ENCODE measurements at regions not wholly inside any gene's neighbourhood (a gene's known extent, or its start where the extent isn't known, plus 50 kb on each side); places are given as distances from the start of the nearest gene placed in this dataset.

DNA sequence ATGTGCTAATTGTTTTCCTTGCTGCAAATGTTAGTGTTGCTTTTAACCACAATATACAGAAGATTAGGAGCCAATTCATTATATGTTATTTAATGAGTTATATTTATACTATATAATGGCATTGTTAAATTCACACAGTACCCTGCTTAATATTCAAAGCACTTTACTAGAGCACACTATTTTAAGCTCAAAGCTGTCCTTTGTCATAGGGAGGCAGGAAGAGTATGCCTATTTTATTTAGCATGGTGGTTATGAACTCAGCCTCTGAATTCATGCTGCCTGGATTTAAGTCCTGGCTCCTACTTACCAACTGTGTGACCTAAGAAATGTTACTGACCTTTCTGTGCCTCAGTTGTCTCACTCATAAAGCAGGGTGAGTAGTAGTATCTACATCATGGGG lies 80.5 kb downstream of the FASTKD2 start:
- Mint-ChIP-seq H3K27ac (no peak overlapping the region), H3K4me3 (no peak overlapping the region), H3K4me1 (ENCODE audit: low read depth) (no peaks in the 10 kb centered on the region), H3K9me3 (ENCODE audit: low read depth) (no peaks in the 10 kb centered on the region), H3K36me3 (no peaks in the 10 kb centered on the region), H3K27me3 (no peaks in the 10 kb centered on the region)

DNA sequence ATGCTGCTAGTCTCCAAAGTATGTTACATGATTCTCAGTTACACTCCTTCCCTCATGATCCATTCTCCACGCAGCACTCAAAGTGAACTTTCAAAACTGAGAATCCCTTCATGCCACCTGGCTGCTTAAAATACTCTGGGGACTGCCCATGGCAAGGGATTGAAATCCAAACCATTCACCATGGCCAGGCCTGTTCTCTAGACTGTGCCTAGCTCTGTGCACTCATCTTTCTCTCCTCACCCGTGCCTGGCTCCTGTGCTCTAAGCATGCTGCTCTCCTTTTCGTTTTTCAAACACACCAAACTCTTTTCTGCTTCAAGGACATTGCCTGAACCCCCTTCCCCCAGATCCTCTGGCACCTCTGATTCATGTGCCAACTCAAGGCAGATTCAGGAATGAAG lies 80.9 kb downstream of the FASTKD2 start:
- Mint-ChIP-seq H3K9me3 (ENCODE audit: low read depth) (no peaks in the 10 kb centered on the region), H3K27me3 (no peaks in the 10 kb centered on the region), H3K4me1 (ENCODE audit: low read depth) (no peaks in the 10 kb centered on the region), H3K36me3 (no peaks in the 10 kb centered on the region), H3K27ac (no peak overlapping the region), H3K4me3 (no peak overlapping the region)

DNA sequence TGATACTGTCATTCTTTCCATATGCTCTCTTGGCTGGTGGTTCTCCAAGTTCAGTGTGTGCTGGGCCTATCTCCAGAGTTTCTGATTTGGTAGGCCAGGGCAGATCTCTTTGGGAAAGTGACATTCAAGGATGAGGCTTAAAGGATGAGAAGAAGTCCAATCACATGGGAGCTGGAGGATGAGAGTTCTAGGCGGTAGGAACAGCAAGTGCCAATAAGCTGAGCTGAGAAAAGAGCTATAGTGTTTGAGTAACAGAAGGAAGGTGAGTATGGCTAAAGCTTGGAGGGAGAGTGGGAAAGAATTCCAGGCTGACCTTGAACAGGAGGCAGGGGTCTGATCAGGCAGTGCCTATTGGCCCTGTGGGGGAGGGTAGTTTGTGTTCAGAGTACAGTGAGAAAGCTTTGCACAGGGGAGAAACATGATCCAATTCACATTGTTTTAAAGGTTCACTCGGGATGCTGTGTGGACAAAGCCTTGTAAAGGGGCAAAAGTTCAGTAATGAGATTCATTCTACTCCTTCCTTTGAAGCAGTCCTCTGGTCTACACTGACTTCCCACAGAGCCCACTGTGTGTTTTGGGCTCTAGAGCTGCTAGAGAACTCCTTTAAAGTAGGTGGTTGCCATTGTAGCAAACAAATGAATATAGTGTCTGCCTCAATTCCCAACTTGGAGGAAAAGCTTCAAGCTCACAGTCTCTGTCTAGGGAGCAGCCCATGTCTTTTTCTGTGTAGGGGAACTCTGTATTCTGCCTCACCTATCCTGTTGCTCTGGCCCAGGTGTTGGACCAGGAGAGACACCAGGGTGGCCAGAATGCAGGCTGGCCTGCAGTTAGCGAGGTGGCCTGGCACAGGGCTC lies 81.8 kb downstream of the FASTKD2 start:
- H3K36me3 Mint-ChIP-seq, result no peaks in the 10 kb centered on the region
- H3K27ac Mint-ChIP-seq, result no peak overlapping the region
- no peaks in the 10 kb centered on the region for H3K9me3 Mint-ChIP-seq (ENCODE audit: low read depth)
- no peaks in the 10 kb centered on the region for H3K27me3 Mint-ChIP-seq
- H3K4me3 Mint-ChIP-seq, result no peak overlapping the region
- no peaks in the 10 kb centered on the region for H3K4me1 Mint-ChIP-seq (ENCODE audit: low read depth)

DNA sequence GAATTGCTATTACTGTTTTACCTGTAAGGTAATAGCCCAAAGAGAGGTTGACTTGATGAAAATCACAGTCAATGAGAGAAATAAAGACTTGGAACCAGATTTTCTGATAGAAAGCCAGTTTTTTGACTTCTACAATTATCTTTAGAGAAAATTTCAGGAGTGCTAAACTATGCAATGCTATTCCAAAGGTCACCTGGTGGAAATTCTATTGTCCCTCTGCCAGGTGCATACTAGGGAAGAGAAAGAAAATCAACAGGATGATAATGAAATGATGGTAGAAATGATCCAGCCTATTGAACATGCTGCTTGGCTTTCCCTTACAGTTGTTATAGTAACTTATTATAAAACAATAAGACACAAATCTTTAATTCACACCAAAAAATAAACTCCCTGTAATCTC lies 85.0 kb downstream of the FASTKD2 start:
- Mint-ChIP-seq H3K4me1 (ENCODE audit: low read depth) (no peaks in the 10 kb centered on the region), H3K4me3 (no peak overlapping the region), H3K36me3 (peaks cover 4% of the 10 kb centered on the region), H3K27me3 (no peaks in the 10 kb centered on the region), H3K9me3 (ENCODE audit: low read depth) (no peaks in the 10 kb centered on the region), H3K27ac (no peak overlapping the region)

DNA sequence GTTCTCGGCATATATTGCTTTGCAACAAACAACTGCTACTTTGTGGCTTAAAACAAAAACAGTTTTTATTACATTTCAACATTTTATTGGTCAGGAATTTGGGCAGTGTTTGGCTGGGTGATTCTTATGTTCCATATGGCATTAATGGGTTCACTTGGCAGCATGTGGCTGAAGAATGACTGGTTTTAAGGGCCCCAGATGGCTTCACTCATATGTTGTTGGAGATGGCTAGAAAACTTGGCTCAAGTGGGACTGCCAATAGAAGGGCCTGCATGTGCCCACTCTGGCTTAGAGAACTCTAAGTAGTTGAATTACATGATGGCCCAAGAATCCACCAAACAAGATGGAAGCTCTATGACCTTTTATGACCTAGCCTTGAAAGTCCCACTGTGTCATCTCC lies 86.1 kb downstream of the FASTKD2 start:
- Mint-ChIP-seq H3K27me3 (no peaks in the 10 kb centered on the region), H3K4me3 (no peak overlapping the region), H3K9me3 (ENCODE audit: low read depth) (no peaks in the 10 kb centered on the region), H3K27ac (no peak overlapping the region), H3K4me1 (ENCODE audit: low read depth) (no peaks in the 10 kb centered on the region), H3K36me3 (peaks cover 4% of the 10 kb centered on the region)

DNA sequence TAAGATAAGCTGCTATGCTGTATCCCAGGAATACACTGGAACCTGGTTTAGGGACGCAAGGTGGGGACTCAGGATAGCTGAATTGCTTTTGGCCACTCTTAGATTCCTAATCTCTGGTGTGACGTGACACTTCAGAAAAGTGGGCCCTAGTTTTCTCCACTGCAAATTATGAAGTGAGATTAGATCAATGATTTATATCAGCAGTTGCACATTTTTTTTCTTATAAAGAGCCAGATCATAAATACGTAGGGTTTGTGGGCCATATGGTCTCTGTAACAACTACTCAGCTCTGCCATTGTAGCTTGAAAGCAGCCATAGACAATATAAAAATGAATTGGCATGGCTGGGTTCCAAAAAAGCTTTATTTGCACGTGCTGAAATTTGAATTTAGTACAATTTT lies 85.4 kb upstream of the CPO start:
- H3K36me3 Mint-ChIP-seq, result peaks cover 4% of the 10 kb centered on the region
- no peaks in the 10 kb centered on the region for H3K27me3 Mint-ChIP-seq
- peaks cover 13% of the 10 kb centered on the region for H3K4me1 Mint-ChIP-seq (ENCODE audit: low read depth)
- H3K4me3 Mint-ChIP-seq, result no peak overlapping the region
- no peaks in the 10 kb centered on the region for H3K9me3 Mint-ChIP-seq (ENCODE audit: low read depth)
- no peak overlapping the region for H3K27ac Mint-ChIP-seq

DNA sequence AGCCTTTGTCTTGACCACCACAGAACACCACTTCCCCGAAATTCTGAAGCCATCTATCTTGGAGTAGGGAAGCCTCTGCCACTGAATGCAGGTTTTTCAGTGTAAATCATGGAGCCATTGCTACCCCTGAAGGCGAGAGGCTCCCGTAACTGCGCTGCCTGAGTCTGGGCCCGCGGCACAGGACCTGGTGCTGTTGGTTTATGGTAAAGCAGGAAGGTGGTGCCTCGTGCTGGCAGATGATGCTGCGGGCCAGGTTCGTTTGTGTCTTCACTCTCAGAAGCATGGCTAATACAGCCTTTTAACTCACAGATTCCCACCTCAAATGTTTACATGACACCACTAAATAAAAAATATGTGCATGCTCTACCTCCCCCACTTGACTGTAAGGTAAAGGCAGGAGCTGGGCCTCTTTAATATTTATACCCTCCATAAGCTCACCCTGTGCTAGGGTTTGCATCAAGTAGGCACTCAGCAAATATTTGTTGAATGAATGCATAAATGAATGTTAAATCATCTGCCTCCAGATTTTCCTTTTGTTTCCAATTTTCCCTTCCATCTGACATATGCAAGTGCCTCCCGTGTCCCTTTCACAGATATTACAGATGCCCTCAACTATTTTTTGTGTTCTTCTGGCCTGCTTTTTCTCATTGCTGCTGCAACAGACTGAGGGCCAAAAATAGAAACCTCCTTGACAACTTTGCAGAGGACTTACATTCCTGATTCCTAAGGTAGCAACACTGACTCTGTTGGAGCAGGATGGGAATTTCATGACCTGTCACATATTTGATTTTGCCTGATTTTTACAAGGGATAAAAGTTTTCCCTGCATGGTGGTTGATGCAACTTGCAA lies 83.5 kb upstream of the CPO start:
- no peak overlapping the region for H3K4me3 Mint-ChIP-seq
- no peak overlapping the region for H3K27ac Mint-ChIP-seq
- H3K4me1 Mint-ChIP-seq (ENCODE audit: low read depth), result peaks cover 26% of the 10 kb centered on the region

DNA sequence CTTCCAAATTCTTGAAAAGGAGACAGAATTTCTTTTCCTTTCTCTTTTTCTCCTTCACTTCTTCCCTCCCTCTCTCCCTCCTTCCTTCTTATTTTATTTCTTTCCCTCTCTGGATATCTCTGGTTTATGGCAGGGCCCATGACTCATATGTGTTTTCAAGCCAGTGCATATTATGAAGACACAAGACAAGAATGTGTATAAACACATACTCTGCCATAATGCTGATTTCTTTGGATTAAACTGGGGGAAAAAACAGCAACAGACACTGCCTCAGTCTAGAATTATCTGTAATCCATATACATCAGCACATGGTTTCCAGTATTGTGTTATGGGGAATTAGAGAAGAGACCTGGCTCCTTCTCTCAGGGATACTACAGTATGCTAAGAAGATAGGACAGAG lies 82.8 kb upstream of the CPO start:
- Mint-ChIP-seq H3K4me3 (no peak overlapping the region), H3K27ac (no peak overlapping the region), H3K36me3 (peaks cover 4% of the 10 kb centered on the region), H3K4me1 (ENCODE audit: low read depth) (peaks cover 26% of the 10 kb centered on the region), H3K27me3 (no peaks in the 10 kb centered on the region), H3K9me3 (ENCODE audit: low read depth) (no peaks in the 10 kb centered on the region)

More for the DNA sequence above, 83.5 kb upstream of the CPO start:
- H3K27me3 Mint-ChIP-seq, result no peaks in the 10 kb centered on the region
- H3K36me3 Mint-ChIP-seq, result peaks cover 4% of the 10 kb centered on the region
- no peaks in the 10 kb centered on the region for H3K9me3 Mint-ChIP-seq (ENCODE audit: low read depth)

DNA sequence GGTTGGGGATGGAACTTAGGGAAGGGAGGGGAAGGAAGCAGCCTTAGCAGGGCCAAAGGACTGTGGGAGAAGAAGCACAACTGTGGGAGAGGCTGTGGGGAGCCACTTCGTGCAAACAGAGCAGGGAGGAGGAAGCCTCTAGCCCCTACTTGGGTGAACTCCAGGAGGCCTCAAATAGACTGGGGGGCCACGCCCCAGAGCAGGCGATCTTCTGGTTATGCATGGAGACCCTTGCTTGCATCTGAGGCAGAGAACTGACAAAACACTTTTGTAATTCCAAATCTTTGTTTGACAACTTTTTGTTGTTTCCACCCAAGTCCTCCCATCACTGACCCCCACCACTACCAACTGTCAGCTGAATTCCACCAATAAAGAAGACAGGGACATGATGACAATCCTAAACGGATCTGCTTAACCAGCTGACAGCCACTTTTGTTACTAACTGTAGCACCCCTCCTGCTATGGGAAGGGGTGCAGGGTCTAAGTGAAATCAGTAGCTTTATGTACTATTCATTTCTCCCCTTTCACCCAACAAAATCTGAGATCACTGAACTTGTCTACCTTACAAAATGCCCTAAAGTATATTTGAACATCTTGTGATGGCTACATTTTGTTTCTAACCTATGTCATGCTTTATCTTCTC lies 80.5 kb upstream of the CPO start:
- Mint-ChIP-seq H3K27me3 (no peaks in the 10 kb centered on the region), H3K4me3 (peak overlapping the region; percentile 66), H3K4me1 (ENCODE audit: low read depth) (peaks cover 26% of the 10 kb centered on the region), H3K27ac (peak overlapping the region; percentile 84), H3K36me3 (peaks cover 4% of the 10 kb centered on the region), H3K9me3 (ENCODE audit: low read depth) (no peaks in the 10 kb centered on the region)

DNA sequence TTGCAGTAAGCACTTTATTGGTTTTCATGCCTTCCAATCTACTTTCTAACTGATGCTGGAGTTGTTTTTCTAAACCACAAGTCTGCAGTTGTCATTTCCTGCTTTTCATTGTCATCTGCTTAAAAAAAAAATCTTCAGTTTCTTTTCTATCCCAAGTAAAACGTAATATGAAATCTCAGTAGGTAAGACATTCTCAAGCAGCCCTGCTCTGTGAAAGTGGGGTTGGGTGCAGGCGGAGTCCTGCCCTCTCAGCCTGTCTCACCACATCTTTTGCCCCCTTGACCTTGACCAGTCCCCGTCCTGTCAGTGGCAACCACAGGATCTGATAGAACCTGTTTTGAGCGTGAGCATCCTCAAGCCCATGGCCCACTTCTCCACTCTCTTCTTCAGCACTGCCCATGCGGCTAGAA lies 80.0 kb upstream of the CPO start:
- H3K27me3 Mint-ChIP-seq, result no peaks in the 10 kb centered on the region
- H3K27ac Mint-ChIP-seq, result peak overlapping the region; percentile 83

DNA sequence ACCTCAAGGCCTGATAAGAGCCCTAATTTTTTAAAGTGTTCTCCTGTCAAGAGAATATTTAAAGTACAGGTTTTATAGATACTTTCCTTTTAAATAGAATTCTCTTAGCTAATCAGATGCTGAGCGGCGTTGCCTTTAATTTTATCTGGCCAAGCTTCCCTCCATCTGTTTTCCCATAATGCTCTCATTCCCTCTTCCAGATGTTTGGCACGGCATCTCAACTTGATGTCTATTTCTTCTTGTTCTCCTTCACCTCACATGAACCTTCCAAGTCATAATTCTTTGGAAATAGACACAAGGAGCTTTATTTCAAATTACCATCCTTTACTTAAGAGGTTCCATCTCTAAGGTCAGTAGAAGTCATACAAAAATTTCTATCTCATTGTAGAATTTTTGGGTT lies 76.1 kb upstream of the CPO start:
- no peaks in the 10 kb centered on the region for H3K9me3 Mint-ChIP-seq (ENCODE audit: low read depth)
- peaks cover 20% of the 10 kb centered on the region for H3K4me1 Mint-ChIP-seq (ENCODE audit: low read depth)
- H3K4me3 Mint-ChIP-seq, result no peak overlapping the region
- peaks cover 7% of the 10 kb centered on the region for H3K36me3 Mint-ChIP-seq
- no peaks in the 10 kb centered on the region for H3K27me3 Mint-ChIP-seq
- H3K27ac Mint-ChIP-seq, result no peak overlapping the region

More for the DNA sequence above, 80.0 kb upstream of the CPO start:
- Mint-ChIP-seq H3K36me3 (peaks cover 4% of the 10 kb centered on the region), H3K4me3 (peak overlapping the region; percentile 66), H3K4me1 (ENCODE audit: low read depth) (peaks cover 26% of the 10 kb centered on the region), H3K9me3 (ENCODE audit: low read depth) (no peaks in the 10 kb centered on the region)

DNA sequence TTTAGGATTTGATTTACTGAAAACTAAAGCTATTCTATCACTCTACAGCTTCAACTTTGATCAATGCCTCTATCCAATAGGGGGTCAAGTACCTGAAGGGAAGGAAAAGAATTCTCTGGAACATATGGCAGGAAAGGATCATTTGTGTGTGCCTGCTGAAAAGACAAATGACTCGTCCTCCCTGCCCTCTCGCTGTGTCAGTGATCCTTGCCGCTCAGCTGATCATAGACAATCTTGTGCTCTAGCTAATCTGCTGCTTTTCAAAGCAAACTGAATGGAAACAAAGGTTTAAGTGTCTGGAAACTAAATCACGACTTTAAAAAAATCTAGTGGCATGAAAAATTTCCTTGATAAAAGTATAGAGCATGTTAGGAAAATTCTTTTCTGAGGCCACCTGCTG lies 75.6 kb upstream of the CPO start:
- Mint-ChIP-seq H3K27me3 (no peaks in the 10 kb centered on the region), H3K27ac (no peak overlapping the region), H3K36me3 (peaks cover 7% of the 10 kb centered on the region), H3K4me1 (ENCODE audit: low read depth) (peaks cover 15% of the 10 kb centered on the region), H3K4me3 (no peak overlapping the region), H3K9me3 (ENCODE audit: low read depth) (no peaks in the 10 kb centered on the region)

DNA sequence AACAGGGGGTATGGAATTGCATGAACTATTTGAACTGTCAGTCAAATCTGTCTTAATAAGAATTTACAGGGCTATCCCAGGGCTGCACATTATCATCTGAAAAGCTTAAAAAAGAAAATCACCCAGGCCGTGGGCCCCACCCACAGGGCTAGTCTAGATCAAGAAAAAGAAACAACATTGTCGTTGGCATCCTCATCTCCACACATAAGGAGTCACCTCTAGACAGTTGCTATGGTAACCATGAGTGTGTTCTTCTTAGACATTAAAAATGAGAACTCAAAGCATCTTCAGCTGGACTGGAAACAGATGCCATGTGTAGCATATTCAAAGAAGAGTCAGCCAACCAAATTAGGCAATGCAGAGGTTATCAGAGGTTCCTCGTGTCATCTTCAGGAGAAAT lies 72.3 kb upstream of the CPO start:
- Mint-ChIP-seq H3K9me3 (ENCODE audit: low read depth) (no peaks in the 10 kb centered on the region), H3K36me3 (peaks cover 11% of the 10 kb centered on the region), H3K4me1 (ENCODE audit: low read depth) (no peaks in the 10 kb centered on the region), H3K27me3 (no peaks in the 10 kb centered on the region), H3K27ac (no peak overlapping the region), H3K4me3 (no peak overlapping the region)

DNA sequence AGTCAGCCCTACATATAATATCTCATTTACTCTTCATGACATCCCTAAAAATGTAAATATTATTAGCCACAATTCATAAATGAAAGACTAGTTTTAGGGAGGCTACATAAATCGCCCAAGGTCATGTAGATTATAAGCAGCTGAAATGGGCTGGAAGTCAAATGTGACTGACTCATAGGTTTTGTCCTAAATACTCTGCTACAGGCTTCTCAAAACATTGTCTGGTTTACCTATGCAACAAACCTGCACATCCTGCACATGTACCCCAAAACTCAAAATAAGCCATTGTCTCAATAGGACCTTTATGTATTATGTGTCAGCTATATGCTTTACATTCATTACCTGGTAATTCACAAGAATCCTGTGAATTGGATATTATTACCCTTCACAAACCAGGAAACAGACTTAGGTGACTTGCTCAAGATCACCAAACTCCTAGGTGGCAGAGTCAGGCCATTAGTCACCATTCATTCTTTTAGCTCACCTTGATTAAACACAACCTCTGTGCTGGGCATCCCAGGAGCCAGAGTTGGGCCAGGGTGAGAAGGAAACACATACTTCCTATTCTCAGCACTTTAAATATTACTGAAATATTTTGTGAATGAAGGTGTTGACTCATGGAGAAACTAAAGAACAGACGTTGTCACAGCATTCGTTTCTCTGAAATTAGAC lies 69.4 kb upstream of the CPO start:
- H3K27me3 Mint-ChIP-seq, result peaks cover 2% of the 10 kb centered on the region
- H3K4me3 Mint-ChIP-seq, result no peak overlapping the region
- peaks cover 2% of the 10 kb centered on the region for H3K9me3 Mint-ChIP-seq (ENCODE audit: low read depth)
- no peak overlapping the region for H3K27ac Mint-ChIP-seq
- peaks cover 11% of the 10 kb centered on the region for H3K36me3 Mint-ChIP-seq
- no peaks in the 10 kb centered on the region for H3K4me1 Mint-ChIP-seq (ENCODE audit: low read depth)

Data from activated naive CD8-positive, alpha-beta T cell (primary cell).